Loucy (cell line): ENCODE measurements at regions not wholly inside any gene's neighbourhood (a gene's known extent, or its start where the extent isn't known, plus 50 kb on each side); places are given as distances from the start of the nearest gene placed in this dataset.

Source experiments
- EZH2phosphoT487 ChIP-seq: fragments of 200-600 bp; IDR thresholded peaks from 2 replicates; pipeline ENCODE4 v1.6.1; 2018; ENCODE audit warnings: antibody characterized with exemption, mild to moderate bottlenecking, moderate library complexity, borderline replicate concordance
- TF ChIP-seq, protein P1 (sequence below): fragments of 200-600 bp; sonication (generic); conservative IDR thresholded peaks from 2 replicates; pipeline ENCODE4 v1.5.1; 2014; ENCODE audit warnings: mild to moderate bottlenecking, antibody characterized with exemption, low read length

DNA sequence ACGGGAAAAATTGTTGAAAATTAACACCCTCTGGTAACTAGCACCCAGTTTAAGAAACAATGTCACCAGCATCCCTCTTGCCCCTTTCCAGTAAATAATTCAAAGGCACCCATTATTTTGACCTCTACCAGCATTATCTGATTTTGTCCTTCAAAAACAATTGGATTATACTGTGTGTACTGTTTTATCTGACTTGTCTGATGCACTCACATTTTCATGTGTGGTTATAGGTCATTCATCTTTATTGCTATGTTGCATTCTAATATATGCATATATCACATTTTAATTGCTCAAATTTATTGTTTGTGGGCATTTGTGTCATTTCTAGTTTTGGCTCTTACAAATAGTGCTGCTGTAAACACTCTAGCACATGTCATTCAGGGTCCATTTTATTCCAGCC lies 260.9 kb upstream of the PRDM1 start:
- TF ChIP-seq, protein P1, sequence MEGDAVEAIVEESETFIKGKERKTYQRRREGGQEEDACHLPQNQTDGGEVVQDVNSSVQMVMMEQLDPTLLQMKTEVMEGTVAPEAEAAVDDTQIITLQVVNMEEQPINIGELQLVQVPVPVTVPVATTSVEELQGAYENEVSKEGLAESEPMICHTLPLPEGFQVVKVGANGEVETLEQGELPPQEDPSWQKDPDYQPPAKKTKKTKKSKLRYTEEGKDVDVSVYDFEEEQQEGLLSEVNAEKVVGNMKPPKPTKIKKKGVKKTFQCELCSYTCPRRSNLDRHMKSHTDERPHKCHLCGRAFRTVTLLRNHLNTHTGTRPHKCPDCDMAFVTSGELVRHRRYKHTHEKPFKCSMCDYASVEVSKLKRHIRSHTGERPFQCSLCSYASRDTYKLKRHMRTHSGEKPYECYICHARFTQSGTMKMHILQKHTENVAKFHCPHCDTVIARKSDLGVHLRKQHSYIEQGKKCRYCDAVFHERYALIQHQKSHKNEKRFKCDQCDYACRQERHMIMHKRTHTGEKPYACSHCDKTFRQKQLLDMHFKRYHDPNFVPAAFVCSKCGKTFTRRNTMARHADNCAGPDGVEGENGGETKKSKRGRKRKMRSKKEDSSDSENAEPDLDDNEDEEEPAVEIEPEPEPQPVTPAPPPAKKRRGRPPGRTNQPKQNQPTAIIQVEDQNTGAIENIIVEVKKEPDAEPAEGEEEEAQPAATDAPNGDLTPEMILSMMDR = no peak
- TF ChIP-seq EZH2phosphoT487 = no peak
